ENCODE measurements at regions not wholly inside any gene's neighbourhood (a gene's known extent, or its start where the extent isn't known, plus 50 kb on each side); places are given as distances from the start of the nearest gene placed in this dataset.

GRCh38 chr3:177946048-177946447 is 590.2 kb upstream of the KCNMB2 start:
- Histone ChIP-seq H3K27me3 (ENCODE audit: low read depth, low read length) (no peaks in the 10 kb centered on the region), H3K27ac (ENCODE audit: low read length) (no peak overlapping the region), H3K4me3 (ENCODE audit: low read depth in 1 of 2, low read length in 2 of 2) (no peak overlapping the region), H3K36me3 (ENCODE audit: control insufficient read depth in 1 of 2, insufficient read depth in 2 of 2, low read length in 2 of 2) (no peaks in the 10 kb centered on the region), H3K9me3 (ENCODE audit: control insufficient read depth in 1 of 2, low read length in 2 of 2) (no peaks in the 10 kb centered on the region), H3K4me1 (ENCODE audit: control insufficient read depth in 1 of 2, insufficient read depth in 2 of 2, low read length in 2 of 2) (no peaks in the 10 kb centered on the region)

GRCh38 chr3:177946497-177946896 is 589.7 kb upstream of the KCNMB2 start:
- Histone ChIP-seq H3K27me3 (ENCODE audit: low read depth, low read length) (no peaks in the 10 kb centered on the region), H3K27ac (ENCODE audit: low read length) (no peak overlapping the region), H3K4me3 (ENCODE audit: low read depth in 1 of 2, low read length in 2 of 2) (no peak overlapping the region), H3K9me3 (ENCODE audit: control insufficient read depth in 1 of 2, low read length in 2 of 2) (no peaks in the 10 kb centered on the region), H3K36me3 (ENCODE audit: control insufficient read depth in 1 of 2, insufficient read depth in 2 of 2, low read length in 2 of 2) (no peaks in the 10 kb centered on the region), H3K4me1 (ENCODE audit: control insufficient read depth in 1 of 2, insufficient read depth in 2 of 2, low read length in 2 of 2) (no peaks in the 10 kb centered on the region)

- no peaks in the 10 kb centered on the region for H3K27me3 ChIP-seq (ENCODE audit: low read depth, low read length)
- H3K4me3 ChIP-seq (ENCODE audit: low read depth in 1 of 2, low read length in 2 of 2) = no peak overlapping the region
- H3K9me3 ChIP-seq (ENCODE audit: control insufficient read depth in 1 of 2, low read length in 2 of 2) = no peaks in the 10 kb centered on the region
- H3K27ac ChIP-seq (ENCODE audit: low read length) = no peak overlapping the region
- H3K4me1 ChIP-seq (ENCODE audit: control insufficient read depth in 1 of 2, insufficient read depth in 2 of 2, low read length in 2 of 2) = no peaks in the 10 kb centered on the region
- no peaks in the 10 kb centered on the region for H3K36me3 ChIP-seq (ENCODE audit: control insufficient read depth in 1 of 2, insufficient read depth in 2 of 2, low read length in 2 of 2)
Observed at GRCh38 chr3:177946936-177947335, 589.3 kb upstream of the KCNMB2 start.

DNA sequence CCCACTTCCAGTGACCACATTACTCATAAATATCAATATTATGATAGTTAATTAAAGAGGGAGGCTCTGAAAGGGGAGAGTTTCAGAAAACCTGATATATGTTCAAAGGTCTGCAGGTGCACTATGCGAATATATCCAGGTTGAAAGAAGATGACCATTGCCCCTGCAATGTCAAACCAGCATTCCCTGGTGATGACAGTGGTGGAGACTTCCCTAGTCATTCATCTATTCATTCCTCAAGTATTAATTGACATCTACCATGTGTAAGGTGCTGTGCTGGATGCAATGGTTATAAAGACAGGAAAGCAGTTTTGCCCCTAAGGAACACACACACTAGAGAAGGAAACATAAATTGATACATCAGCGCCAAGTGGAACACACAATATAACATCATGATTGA is 588.3 kb upstream of the KCNMB2 start:
- Histone ChIP-seq H3K9me3 (ENCODE audit: control insufficient read depth in 1 of 2, low read length in 2 of 2) (no peaks in the 10 kb centered on the region), H3K27ac (ENCODE audit: low read length) (no peak overlapping the region), H3K4me1 (ENCODE audit: control insufficient read depth in 1 of 2, insufficient read depth in 2 of 2, low read length in 2 of 2) (no peaks in the 10 kb centered on the region), H3K4me3 (ENCODE audit: low read depth in 1 of 2, low read length in 2 of 2) (no peak overlapping the region), H3K36me3 (ENCODE audit: control insufficient read depth in 1 of 2, insufficient read depth in 2 of 2, low read length in 2 of 2) (no peaks in the 10 kb centered on the region), H3K27me3 (ENCODE audit: low read depth, low read length) (no peaks in the 10 kb centered on the region)

DNA sequence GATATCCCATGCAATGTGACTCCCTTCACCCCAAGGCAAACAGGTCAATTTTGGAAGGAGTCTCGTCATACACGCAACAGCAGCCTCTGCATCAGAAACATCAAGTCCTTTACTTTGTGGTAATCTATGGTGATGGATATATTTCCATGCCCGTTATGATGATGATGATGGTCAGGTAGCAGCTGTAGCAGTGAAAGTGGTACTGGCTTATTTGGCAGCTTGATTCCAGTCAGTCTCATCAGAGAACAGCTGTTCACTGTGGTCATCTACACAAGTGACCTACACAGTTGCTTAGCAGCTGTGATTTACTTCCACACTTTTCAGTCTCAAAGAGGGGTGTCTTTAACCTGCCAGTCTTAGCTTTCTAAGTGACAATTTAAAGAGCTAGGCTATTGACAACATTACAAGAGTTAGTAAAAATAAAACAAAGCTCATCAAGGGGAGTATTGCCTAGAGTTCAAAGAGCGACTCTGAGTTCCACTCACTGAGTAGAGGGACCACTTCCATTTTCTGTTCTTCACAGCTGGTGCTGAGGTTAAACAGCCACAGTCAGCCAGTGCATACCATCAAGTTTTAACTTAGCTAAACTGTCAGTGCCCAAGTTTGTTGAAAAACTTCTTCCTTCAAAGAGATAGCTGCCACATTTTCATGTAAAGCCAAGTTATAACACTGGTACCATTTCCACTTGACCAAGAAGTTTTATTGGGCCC is 587.4 kb upstream of the KCNMB2 start:
- no peaks in the 10 kb centered on the region for H3K36me3 ChIP-seq (ENCODE audit: control insufficient read depth in 1 of 2, insufficient read depth in 2 of 2, low read length in 2 of 2)
- H3K4me1 ChIP-seq (ENCODE audit: control insufficient read depth in 1 of 2, insufficient read depth in 2 of 2, low read length in 2 of 2) = no peaks in the 10 kb centered on the region
- no peaks in the 10 kb centered on the region for H3K27me3 ChIP-seq (ENCODE audit: low read depth, low read length)
- H3K9me3 ChIP-seq (ENCODE audit: control insufficient read depth in 1 of 2, low read length in 2 of 2) = no peaks in the 10 kb centered on the region
- no peak overlapping the region for H3K27ac ChIP-seq (ENCODE audit: low read length)
- H3K4me3 ChIP-seq (ENCODE audit: low read depth in 1 of 2, low read length in 2 of 2) = no peak overlapping the region

DNA sequence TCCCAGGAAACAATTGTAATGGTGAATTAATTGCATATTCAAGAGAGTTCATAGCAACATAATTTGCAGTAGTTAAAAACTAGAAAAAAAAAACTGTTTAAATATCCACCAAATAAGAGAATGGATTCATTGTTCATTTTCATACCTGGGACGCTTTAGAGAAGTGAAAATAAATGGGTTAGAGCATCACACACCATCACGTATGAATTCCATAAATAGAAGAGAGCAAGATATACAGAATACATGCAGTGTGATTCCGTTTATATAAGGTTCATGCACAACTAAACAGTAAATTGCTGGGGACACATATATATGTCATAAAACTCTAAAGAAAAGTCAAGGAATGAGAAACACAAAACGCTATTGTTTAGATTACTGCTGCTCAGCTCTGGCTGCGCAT is 577.0 kb upstream of the KCNMB2 start:
- H3K27me3 ChIP-seq (ENCODE audit: low read depth, low read length) = no peaks in the 10 kb centered on the region
- no peak overlapping the region for H3K4me3 ChIP-seq (ENCODE audit: low read depth in 1 of 2, low read length in 2 of 2)
- H3K27ac ChIP-seq (ENCODE audit: low read length) = no peak overlapping the region
- H3K4me1 ChIP-seq (ENCODE audit: control insufficient read depth in 1 of 2, insufficient read depth in 2 of 2, low read length in 2 of 2) = peaks cover 0 to 16% of the 10 kb centered on the region in 2 donors
- no peaks in the 10 kb centered on the region for H3K9me3 ChIP-seq (ENCODE audit: control insufficient read depth in 1 of 2, low read length in 2 of 2)
- no peaks in the 10 kb centered on the region for H3K36me3 ChIP-seq (ENCODE audit: control insufficient read depth in 1 of 2, insufficient read depth in 2 of 2, low read length in 2 of 2)

- H3K27ac ChIP-seq (ENCODE audit: low read length) = no peak overlapping the region
Observed at GRCh38 chr3:177960014-177960413, 576.2 kb upstream of the KCNMB2 start.

DNA sequence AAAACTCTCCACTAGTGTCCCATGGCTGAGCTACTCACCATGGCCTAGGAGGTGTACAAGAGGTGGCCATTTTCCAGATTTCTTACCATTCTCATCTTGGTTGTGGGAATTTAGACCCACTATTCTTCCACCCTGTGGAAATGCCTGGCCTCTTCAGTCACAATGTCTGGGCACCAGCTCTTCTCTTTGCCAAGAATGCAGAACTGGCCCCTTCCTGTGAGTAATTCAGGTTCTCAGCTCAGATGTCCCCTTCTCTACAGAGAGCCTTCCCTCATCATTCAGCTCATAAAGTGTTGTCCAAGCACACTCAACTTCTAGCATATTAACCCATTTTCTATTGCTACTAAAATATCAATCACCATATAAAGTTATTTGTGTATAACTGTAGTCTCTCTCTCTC is 575.5 kb upstream of the KCNMB2 start:
- H3K27ac ChIP-seq (ENCODE audit: low read length) = no peak overlapping the region
- H3K9me3 ChIP-seq (ENCODE audit: control insufficient read depth in 1 of 2, low read length in 2 of 2) = no peaks in the 10 kb centered on the region
- no peak overlapping the region for H3K4me3 ChIP-seq (ENCODE audit: low read depth in 1 of 2, low read length in 2 of 2)
- H3K36me3 ChIP-seq (ENCODE audit: control insufficient read depth in 1 of 2, insufficient read depth in 2 of 2, low read length in 2 of 2) = no peaks in the 10 kb centered on the region
- H3K27me3 ChIP-seq (ENCODE audit: low read depth, low read length) = no peaks in the 10 kb centered on the region
- H3K4me1 ChIP-seq (ENCODE audit: control insufficient read depth in 1 of 2, insufficient read depth in 2 of 2, low read length in 2 of 2) = peaks cover 0 to 16% of the 10 kb centered on the region in 2 donors

More at GRCh38 chr3:177960014-177960413, 576.2 kb upstream of the KCNMB2 start:
- Histone ChIP-seq H3K9me3 (ENCODE audit: control insufficient read depth in 1 of 2, low read length in 2 of 2) (no peaks in the 10 kb centered on the region), H3K4me1 (ENCODE audit: control insufficient read depth in 1 of 2, insufficient read depth in 2 of 2, low read length in 2 of 2) (peaks cover 0 to 16% of the 10 kb centered on the region in 2 donors), H3K4me3 (ENCODE audit: low read depth in 1 of 2, low read length in 2 of 2) (no peak overlapping the region), H3K36me3 (ENCODE audit: control insufficient read depth in 1 of 2, insufficient read depth in 2 of 2, low read length in 2 of 2) (no peaks in the 10 kb centered on the region), H3K27me3 (ENCODE audit: low read depth, low read length) (no peaks in the 10 kb centered on the region)

GRCh38 chr3:177961784-177962183 is 574.5 kb upstream of the KCNMB2 start:
- Histone ChIP-seq H3K4me1 (ENCODE audit: control insufficient read depth in 1 of 2, insufficient read depth in 2 of 2, low read length in 2 of 2) (peaks cover 0 to 16% of the 10 kb centered on the region in 2 donors), H3K4me3 (ENCODE audit: low read depth in 1 of 2, low read length in 2 of 2) (no peak overlapping the region), H3K27me3 (ENCODE audit: low read depth, low read length) (no peaks in the 10 kb centered on the region), H3K27ac (ENCODE audit: low read length) (no peak overlapping the region), H3K36me3 (ENCODE audit: control insufficient read depth in 1 of 2, insufficient read depth in 2 of 2, low read length in 2 of 2) (no peaks in the 10 kb centered on the region), H3K9me3 (ENCODE audit: control insufficient read depth in 1 of 2, low read length in 2 of 2) (no peaks in the 10 kb centered on the region)

DNA sequence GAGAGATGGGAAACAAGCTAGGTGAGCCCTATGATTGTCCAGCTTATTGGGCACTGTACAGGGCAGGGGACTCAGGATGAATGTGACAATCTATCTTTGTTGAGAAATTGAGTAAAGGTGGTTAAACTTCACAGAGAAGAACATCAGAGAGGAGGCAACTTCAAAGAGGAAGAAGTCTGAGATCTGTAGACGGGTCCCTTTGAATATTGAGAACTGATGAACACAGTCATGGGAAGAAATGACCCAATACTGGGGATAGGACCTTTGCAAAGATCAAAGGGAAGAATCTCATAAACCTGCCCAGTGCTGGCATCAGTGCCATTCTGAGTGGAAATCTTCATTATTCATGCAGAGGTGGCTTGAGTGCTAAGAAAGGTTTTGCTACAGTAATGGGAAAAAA is 569.7 kb upstream of the KCNMB2 start:
- H3K27me3 ChIP-seq (ENCODE audit: low read depth, low read length) = no peaks in the 10 kb centered on the region
- H3K27ac ChIP-seq (ENCODE audit: low read length) = no peak overlapping the region
- no peaks in the 10 kb centered on the region for H3K4me1 ChIP-seq (ENCODE audit: control insufficient read depth in 1 of 2, insufficient read depth in 2 of 2, low read length in 2 of 2)
- no peaks in the 10 kb centered on the region for H3K36me3 ChIP-seq (ENCODE audit: control insufficient read depth in 1 of 2, insufficient read depth in 2 of 2, low read length in 2 of 2)
- H3K4me3 ChIP-seq (ENCODE audit: low read depth in 1 of 2, low read length in 2 of 2) = no peak overlapping the region
- H3K9me3 ChIP-seq (ENCODE audit: control insufficient read depth in 1 of 2, low read length in 2 of 2) = no peaks in the 10 kb centered on the region

- Histone ChIP-seq H3K27ac (ENCODE audit: low read length) (no peak overlapping the region), H3K4me3 (ENCODE audit: low read depth in 1 of 2, low read length in 2 of 2) (no peak overlapping the region), H3K27me3 (ENCODE audit: low read depth, low read length) (no peaks in the 10 kb centered on the region), H3K4me1 (ENCODE audit: control insufficient read depth in 1 of 2, insufficient read depth in 2 of 2, low read length in 2 of 2) (no peaks in the 10 kb centered on the region), H3K9me3 (ENCODE audit: control insufficient read depth in 1 of 2, low read length in 2 of 2) (no peaks in the 10 kb centered on the region), H3K36me3 (ENCODE audit: control insufficient read depth in 1 of 2, insufficient read depth in 2 of 2, low read length in 2 of 2) (no peaks in the 10 kb centered on the region)
Observed at GRCh38 chr3:177968891-177969290, 567.3 kb upstream of the KCNMB2 start.

- no peaks in the 10 kb centered on the region for H3K36me3 ChIP-seq (ENCODE audit: control insufficient read depth in 1 of 2, insufficient read depth in 2 of 2, low read length in 2 of 2)
- peak overlapping the region; percentile 76 for H3K27ac ChIP-seq (ENCODE audit: low read length)
- H3K4me1 ChIP-seq (ENCODE audit: control insufficient read depth in 1 of 2, insufficient read depth in 2 of 2, low read length in 2 of 2) = no peaks in the 10 kb centered on the region
- no peaks in the 10 kb centered on the region for H3K27me3 ChIP-seq (ENCODE audit: low read depth, low read length)
- no peak overlapping the region for H3K4me3 ChIP-seq (ENCODE audit: low read depth in 1 of 2, low read length in 2 of 2)
- no peaks in the 10 kb centered on the region for H3K9me3 ChIP-seq (ENCODE audit: control insufficient read depth in 1 of 2, low read length in 2 of 2)
Observed at GRCh38 chr3:177973241-177973840, 562.9 kb upstream of the KCNMB2 start.

All from muscle layer of duodenum (tissue), 2 donors.